GM21367 (cell line): ENCODE measurements at regions not wholly inside any gene's neighbourhood (a gene's known extent, or its start where the extent isn't known, plus 50 kb on each side); places are given as distances from the start of the nearest gene placed in this dataset.
"Not testable (repeated sequence)": the region's sequence is repeated elsewhere in the genome, so short reads cannot be mapped to it uniquely, and the experiment has no call there.

Experiments
- ATAC-seq: cut with Tn5 transposase; IDR thresholded peaks from one replicate; pipeline ENCODE4 v1.9.1; 2021; ENCODE audit not compliant: unreplicated experiment

GRCh38 chr4:184282251-184282713 is 64.6 kb upstream of the ENPP6 start:
- peak; percentile 29 for ATAC-seq

- no peak for ATAC-seq
Measured at GRCh38 chr4:184281231-184282139, 63.8 kb upstream of the ENPP6 start.

- ATAC-seq: peak; percentile 31
Measured at GRCh38 chr4:184280591-184281071, 63.0 kb upstream of the ENPP6 start.

- no peak for ATAC-seq
Measured at GRCh38 chr4:184280137-184280536, 62.5 kb upstream of the ENPP6 start.

GRCh38 chr4:184279496-184280061 is 61.9 kb upstream of the ENPP6 start:
- no peak for ATAC-seq

GRCh38 chr4:184277769-184278168 is 60.1 kb upstream of the ENPP6 start:
- not testable (repeated sequence) for ATAC-seq

GRCh38 chr4:184277010-184277409 is 59.3 kb upstream of the ENPP6 start:
- ATAC-seq: not testable (repeated sequence)

GRCh38 chr4:184276346-184276745 is 58.7 kb upstream of the ENPP6 start:
- not testable (repeated sequence) for ATAC-seq

- no peak for ATAC-seq
Measured at GRCh38 chr4:184275766-184276165, 58.1 kb upstream of the ENPP6 start.

GRCh38 chr4:184274286-184274951 is 56.7 kb upstream of the ENPP6 start:
- ATAC-seq: no peak

- ATAC-seq: no peak
Measured at GRCh38 chr4:184273166-184274147, 55.8 kb upstream of the ENPP6 start.

- ATAC-seq: no peak
Measured at GRCh38 chr4:184270808-184271413, 53.2 kb upstream of the ENPP6 start.

- no peak for ATAC-seq
Measured at GRCh38 chr4:184269879-184270430, 52.3 kb upstream of the ENPP6 start.

GRCh38 chr4:184268584-184269160 is 51.0 kb upstream of the ENPP6 start:
- no peak for ATAC-seq

- ATAC-seq: peak; percentile 64
Measured at GRCh38 chr4:184267673-184268583, 50.3 kb upstream of the ENPP6 start.
